Eye (tissue), 1 donor: ENCODE measurements at regions not wholly inside any gene's neighbourhood (a gene's known extent, or its start where the extent isn't known, plus 50 kb on each side); places are given as distances from the start of the nearest gene placed in this dataset.

Experiments used
- DNase-seq: peaks from one replicate; pipeline ENCODE4 v3.0.0-alpha.2; 2015

DNA sequence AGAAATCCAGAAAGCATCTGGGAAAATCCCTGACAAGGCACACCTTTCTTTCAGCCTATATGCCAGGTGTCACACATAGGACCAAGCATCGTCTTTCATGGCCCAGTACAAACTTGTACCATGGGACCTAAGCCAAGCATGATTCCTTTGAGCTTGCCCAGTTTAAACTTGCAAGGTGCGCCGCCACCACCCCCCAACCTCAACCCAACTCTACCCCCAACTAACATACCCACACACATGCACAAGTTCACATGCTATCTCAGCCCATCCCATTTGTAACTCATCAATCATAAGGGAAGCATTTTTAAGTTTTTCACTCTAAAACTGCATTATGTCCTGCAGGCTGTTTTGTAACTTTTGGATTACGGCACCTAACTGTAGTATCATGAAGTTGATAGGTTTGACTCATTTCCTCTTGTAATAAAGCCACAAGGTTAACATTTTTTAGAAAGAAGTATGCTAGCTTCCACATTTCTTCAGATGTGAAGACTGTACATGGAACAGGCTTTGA is 145.9 kb upstream of the FST start:
- DNase-seq: no peak

DNA sequence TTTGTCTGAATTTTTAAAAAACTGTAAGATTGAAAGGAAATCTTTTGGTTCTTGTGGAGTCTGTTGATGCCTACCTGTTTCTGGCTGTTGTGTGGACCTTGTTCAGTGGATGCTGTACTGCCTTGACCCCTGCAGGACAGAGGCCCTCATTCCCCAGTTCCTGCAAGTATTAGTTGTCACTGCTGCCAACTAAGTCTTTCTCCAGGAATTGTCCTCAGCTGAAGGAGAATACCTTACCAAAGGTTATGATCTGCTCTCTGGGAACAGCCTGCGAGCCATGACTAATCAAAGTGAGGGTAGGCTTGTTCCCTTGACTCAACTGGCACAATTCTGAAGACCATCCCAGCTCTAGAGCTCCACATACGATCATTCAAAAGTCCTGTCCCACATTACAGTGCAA is 145.3 kb upstream of the FST start:
- DNase-seq: no peak

DNA sequence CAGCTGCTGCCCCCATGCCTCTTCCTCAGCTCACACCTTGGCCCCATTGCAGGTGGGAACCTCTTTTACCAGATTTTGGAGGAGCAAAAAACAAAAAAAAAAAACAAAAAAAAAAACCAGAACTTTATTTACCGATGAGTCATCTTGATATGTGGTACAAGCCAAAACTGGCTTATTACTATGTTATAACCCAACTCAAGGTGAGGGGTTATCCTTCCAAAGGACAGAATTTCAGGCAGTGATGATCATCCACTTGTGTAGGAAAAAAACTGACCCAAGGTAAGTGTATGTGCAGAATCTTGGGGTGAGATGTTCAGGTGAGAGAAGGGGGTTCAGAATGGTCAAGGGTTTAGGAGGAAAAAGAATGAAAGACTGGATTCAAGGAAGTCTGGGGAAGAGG is 142.6 kb upstream of the FST start:
- DNase-seq: no peak

DNA sequence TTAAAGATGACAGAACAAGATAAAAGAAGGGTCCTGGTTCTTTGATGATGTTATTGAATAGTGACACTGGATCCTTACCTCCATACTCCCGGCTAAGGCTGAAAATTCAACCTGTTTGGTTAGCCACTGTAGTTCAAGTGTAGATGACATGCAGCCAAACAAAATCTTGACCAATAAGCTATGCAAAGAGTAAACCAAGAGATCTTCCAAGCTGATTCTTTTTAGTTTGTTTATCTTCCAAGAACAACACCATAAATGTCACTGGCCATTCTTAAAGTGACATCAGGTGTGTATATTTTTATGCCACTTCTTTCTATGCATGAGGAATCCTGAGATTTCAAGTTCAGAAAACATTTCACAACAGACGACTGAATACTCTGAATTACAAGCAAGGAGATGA is 141.5 kb upstream of the FST start:
- no peak for DNase-seq

DNA sequence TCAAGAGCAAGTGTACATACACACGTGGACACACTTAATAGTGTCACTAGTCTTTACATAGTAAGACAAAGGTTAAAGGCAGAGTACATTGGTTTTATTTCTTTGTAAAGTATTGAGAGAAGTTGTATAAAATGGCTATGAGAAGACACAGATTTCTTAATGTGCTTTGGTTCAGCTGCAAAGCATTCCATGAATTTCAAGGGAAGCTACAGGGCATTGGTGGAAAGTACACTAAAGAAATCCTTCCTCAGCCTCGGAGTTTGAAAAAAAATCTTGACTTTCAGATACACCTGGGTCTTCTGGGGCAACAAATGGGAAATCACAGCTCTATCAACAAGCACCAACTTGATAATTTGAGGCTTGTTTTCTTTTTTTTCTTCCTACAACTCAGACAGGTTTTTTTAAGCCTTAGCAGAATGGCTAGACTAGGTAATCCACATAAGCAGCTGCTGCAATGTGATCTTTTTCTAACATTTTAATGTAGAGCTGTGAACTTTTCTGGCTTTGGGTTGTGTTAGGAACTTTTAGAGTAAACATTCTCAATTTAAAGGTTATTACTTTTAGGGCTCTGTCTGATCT is 140.4 kb upstream of the FST start:
- peak; percentile 30 for DNase-seq

DNA sequence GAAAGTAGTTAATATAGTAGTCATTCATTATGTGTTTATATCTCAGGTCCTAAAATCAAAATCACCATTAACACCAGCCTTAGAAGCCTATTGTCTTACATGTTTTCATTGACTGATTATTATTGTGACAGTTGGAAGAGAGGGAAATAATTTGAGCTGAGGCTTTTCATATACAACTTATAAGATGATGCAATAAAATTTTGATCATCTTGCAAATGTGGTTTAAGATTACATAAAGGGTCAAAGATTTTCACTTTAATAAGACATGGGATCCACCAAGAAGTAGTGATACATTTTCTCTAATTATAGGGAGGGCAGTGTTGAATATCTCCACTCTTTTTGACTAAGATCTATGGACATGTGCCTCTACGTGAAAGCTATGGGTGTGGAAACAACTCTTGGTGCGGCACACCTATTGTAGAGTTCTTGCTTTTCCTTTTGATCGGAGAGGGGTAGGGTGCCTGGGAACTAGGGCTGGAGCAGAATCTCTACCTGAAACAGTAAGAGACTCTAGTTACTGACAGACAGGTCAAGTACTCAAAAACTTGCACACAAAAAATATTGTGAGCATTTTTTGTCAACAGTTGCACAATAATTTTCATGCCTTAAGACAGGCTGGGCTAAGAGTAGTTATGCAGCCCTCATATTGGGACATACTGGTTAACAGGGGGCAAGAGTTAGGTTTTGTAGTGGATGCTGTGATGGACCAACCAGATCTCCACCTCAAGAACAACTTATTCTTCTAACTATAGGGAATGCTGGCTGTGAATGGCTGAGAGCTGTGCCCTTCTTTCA is 139.3 kb upstream of the FST start:
- no peak for DNase-seq

DNA sequence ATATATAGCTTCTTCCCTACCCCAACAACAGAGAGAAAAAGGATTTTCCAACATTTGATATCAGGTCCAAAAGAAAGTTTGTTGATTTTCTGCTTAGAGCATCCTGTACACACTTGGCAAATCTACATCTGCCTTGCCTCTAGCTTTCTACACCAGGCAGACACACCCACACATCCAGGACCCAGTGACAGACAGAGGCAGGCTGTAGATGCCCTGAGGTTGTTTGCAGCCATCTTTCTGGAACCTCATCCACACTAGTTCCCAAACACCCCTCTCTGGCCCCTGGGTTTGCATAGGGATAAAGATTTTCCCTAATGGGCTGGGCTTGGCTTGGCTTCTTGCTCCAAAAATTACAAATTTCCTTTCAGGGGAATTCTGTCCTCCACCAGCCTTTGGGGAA is 138.2 kb upstream of the FST start:
- DNase-seq: no peak

DNA sequence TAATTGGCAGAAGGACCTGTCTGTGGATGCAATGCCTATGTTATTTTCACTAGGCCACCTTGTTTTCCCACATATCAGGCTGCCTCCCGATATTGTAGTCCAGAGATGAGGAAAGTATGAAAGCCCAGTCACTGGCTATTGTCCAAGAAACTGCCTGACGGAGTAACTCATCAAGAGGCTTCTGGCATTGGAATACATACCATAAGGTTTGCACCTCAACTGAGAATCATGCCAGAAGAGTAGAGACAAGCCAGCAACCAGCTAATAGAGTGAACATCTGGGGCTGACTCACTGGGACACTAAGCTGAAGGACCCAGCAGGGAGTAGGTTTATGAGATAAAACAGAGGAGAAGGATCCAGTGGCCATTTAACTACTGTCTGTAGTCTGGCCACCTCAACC is 137.2 kb upstream of the FST start:
- DNase-seq: no peak

DNA sequence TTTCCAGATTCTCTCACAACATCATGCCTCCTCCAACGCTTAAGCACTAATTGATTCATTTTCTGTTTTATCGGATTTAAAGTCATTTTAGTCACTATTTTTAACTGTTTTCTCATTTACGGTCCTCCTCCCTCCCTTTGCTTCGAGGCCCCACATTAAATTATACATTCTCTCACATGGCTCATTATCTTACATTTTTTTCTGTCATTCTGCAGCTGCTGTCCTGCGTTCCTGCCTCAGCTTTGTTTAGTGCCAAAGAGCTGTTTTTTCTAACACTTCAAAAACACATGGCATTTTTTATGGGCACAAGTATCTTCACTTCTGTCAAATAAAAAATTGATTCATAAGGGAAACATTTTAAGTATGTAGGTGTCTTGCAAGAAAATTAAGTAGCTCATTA is 130.1 kb upstream of the FST start:
- no peak for DNase-seq

DNA sequence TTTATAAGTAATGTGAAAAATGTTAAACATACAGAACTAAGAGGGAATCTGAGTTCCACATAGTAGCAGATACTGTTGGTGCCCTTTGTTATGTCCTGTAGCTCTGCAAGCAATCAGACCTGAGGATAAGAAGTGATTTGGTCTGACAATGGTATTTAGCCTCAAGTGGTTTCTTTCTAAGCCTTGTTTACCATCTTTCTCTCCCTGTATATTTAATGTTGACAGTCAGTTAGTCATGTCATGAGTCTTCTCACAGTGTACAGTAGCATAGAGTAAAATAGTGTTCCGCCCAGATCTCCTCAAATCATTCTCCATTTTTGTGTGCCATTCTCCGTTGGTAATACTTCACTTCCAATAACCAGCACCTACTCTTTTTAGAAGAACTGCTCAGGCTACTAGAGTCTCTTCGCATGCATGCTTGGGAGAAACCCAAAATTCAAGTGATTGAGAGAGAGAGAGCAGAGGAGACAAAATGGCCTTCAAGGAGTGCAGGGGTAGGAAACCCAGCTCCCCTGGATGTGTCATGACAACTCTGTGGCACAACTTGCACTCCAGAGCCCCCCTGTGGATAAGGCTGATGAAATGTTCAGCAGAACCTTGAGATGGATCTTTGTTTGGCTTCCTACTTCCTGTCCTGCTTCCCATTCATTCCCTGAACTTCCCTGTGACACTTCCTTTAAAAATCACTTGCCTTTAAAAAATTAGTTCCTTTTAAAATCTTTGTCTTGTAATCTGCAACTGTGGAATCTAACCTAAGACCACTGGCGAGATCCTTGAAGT is 129.2 kb upstream of the FST start:
- DNase-seq: no peak

DNA sequence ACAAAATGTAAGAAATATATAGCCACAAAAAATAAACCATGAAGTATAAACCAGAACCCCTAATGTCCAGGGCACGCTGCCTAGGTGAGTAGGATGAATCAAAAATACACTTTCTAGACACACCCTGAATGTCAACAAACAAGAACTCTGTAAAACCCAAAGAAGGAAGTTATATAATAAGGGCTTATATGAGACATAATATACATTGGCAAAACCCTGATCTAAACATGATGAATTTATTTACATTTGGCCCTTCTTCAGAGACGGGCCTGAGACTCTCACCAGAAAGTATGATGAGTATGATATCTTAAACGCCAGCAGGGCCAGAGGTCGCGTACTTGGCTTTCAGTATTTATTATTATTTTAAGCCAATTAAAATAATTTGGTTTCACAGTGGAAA is 125.1 kb upstream of the FST start:
- DNase-seq: no peak

DNA sequence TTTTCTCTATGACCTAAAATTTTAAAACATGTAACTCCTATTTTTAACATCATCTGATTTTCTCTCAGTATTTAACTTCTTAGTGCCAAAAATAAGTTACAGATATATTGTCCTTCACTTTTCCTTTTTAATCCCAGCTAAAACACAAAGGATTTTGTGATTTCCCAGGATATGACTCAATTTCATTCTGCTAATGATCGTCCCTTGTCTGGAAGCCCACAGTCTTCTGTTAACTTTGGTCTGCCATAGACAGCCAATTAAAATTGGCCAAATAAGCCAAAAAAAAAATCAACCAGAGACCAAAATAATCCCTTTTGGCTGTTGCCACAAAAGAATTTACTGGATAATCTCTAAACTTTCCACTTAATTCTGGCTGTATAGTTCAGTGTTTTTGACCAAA is 124.5 kb upstream of the FST start:
- DNase-seq: no peak

DNA sequence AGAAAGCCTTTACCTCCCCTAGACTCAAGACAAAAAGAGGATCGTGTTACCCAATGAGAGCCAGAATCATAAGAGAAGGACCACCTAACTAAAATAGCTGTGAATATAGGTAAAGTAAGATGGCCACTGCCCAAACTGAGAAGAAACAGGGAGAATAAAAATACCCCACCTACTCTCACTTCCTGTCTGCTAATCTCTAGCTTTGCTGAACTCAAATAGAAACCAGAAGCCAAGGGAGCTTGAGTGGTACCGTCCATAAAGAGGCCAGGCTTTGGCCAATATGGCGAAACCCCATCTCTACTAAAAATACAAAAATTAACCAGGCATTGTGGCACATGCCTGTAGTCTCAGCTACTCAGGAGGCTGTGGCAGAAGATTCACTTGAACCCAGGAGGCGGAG is 123.0 kb upstream of the FST start:
- DNase-seq: no peak

DNA sequence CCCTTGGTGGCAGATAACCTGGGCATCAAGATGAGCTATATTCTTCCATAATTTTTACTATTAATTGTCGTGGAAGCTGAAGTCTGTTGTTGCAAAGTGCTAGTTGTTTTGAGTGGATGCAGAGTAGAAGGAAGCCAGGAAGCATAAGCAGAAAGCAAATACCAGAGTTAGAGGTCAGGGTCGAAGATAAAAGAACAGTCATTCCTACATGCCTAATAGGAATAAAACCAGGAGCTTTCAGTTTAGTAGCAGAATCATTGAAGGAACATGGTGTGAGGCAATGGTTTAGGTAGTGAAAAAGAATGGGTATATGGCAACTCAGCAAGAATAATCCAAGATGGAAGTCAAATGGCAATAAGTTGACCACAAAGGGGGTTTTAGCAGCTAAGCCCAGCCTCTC is 121.6 kb upstream of the FST start:
- DNase-seq: no peak

DNA sequence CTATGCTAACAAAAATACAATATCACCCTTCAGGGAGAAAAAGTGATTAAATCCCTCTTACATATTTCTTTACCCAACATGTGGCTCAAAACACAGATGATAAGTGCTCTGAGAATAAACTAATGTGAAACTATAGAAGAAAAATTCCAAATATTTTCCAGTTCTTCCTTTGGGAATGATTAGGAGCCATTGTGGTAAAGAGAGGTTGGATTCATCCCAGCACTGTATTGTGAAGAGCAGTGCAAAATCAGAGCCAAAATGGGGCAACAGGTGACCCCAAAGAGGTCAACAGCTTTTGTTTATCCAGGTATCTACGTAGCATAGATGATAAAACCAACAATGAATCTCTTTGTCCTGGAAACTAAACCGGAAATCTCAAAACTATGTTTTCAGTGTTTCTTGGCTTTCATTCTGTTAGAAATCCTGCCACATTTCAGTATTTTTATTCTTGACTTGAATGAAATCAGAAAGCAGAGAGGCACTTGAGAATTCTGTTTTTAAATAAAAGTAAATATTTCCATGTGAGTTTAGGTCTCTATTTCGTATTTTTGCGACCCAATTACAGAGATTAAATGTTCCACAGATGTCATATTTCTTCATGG is 120.4 kb upstream of the FST start:
- no peak for DNase-seq

DNA sequence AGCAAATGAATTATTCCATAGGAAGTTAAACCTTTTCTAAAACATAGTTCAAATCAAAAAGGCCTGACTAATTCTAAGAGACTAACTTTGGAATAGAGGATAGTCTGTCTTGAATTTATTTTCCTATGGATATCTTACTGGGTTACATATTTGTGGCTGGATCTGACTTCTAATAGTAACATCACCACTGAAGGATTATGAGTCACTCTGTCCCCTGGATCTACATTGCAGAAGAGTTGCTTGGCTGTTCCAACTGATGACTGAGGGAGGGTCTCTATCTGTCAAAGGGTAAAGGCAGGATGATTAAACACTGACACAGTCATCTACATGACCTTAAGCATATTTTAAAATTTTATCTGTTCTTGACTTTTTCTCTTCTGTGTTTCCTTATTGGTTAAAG is 119.6 kb upstream of the FST start:
- no peak for DNase-seq

DNA sequence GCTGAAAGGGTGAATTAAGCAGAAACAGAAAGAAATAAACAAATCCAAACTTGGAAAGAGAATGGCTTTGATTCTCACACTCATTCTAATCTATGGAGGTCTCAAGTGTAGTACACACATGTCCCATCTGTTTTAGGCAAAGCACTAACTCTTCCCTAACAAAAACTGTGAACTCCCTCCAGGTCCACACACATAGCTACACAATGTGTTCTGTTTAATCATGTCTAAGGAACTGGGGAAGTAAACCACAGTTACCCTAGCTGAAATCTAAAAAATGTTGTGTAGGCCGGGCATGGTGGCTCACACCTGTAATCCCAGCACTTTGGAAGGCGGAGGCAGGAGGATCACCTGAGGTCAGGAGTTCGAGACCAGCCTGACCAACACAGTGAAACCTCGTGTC is 118.7 kb upstream of the FST start:
- no peak for DNase-seq

DNA sequence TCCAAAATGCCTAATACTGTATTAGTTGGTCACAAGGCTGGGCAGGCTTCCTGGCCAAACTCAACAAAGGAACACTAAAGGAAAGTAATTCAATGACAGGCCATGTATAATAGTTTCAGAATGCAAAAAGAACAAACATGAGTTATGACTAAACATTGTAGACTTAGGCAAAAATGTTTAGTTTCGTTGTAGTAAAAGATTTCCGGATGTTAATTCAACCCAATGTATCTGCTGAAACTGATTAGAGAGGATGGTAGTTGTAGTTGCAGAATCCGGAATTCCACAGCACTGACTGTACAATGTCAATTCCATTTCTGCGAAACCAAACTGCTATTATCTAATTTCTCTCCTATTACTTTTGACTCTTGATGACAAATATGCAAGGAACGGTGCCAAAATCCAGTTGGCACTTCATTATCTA is 117.9 kb upstream of the FST start:
- DNase-seq: peak; percentile 27

DNA sequence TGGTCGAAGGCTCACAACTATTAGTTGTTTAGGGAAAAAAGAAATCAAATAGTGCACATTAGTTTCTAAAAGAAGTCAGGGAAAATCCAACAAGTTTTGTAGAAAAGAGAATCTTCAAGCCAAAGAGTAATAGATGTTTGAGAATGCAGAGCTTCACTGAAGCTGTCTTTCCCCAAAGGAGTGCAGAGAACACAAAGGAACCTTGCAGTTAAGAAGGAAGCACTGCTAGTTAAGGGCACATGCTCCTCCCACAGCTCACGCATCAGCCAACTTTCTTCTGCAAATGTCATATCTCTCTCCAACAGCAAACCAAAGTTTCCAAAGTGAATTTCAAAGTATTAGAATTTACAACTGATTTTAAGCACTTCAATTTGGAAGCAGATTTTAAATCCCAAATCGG is 116.4 kb upstream of the FST start:
- DNase-seq: no peak

DNA sequence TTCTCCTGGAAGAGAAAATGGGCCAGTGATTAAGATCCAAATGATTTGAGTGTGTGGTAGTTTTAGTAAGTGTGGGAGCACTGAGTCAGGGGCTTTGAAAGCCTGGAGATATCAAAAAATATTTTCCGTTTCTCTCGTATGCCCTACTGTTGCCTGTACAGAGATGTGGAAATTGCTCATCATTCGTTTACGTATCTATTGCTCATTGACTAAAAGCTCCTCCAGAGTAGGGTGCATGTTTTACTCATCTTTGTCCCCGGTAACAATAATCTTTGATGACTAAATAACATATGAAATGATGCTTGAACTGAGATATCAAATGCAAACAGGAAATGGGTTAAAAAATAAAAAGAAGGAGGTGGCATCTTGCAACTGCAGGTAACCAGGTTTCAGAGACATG is 114.2 kb upstream of the FST start:
- DNase-seq: no peak

DNA sequence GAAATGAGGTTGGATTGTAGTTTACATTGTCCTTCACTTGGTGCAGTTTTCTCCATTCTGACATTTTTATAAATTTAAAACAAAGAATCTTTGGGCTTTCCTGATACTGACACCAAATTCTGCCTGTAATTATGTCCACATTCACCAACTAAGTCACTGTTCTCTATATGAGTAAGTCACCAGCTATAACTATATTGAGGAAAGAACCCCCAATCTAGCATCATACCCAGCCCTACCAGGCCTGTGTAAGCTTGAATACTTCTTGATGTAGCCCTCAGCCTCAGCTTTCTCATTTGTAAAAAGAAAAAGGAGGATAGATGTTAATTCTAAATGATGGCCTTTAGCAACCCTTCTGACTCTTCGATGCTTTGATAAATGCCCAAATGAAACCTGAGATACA is 112.7 kb upstream of the FST start:
- no peak for DNase-seq

DNA sequence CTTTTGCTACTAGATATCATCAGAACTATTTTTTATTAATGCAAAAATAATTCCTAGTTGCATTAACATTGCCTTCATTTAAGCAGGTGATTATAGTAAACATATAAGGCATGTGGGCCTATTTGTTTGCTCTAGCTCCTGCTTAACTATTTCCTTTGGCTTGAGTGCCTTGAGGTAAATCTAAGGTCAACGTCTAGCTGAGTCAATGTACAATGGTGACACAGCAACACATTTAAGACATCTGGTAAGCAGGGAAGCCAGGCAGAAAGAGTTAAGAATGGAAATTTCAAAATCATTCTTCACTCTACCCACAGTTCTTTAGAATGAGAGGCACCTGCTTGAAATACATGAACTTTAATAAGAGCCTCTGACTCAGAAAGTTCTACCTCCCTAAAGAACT is 111.9 kb upstream of the FST start:
- DNase-seq: no peak

DNA sequence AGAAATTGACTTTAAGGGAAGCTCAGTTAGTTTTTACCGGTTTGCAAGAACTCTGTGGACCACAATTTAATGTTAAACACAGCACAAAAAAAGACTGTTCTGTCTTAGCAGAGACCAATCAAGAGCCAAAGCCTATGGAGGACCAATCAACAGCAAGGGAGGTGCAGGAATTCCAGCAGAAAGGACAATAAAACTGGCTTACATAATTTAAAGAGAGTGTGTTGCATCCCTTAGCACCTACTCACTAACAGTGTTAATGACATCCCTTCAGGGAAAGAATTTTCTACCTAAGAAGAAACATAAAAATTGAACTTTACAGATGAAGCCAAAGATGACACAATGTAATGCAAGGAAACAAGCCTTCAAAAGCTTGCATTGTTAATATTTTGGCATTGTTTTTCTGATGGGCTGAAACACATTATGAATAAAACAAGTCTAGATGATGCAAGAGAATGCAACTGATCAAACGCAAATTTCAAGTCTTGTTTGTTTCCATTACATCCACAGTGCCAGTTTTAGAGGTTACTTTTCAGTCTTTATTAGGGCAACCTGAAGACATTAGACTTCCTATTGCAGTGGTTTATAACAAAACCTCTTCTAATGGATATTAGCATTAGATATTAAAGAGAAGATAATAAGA is 111.3 kb upstream of the FST start:
- no peak for DNase-seq
